ENCODE measurements at regions not wholly inside any gene's neighbourhood (a gene's known extent, or its start where the extent isn't known, plus 50 kb on each side); places are given as distances from the start of the nearest gene placed in this dataset.

DNA sequence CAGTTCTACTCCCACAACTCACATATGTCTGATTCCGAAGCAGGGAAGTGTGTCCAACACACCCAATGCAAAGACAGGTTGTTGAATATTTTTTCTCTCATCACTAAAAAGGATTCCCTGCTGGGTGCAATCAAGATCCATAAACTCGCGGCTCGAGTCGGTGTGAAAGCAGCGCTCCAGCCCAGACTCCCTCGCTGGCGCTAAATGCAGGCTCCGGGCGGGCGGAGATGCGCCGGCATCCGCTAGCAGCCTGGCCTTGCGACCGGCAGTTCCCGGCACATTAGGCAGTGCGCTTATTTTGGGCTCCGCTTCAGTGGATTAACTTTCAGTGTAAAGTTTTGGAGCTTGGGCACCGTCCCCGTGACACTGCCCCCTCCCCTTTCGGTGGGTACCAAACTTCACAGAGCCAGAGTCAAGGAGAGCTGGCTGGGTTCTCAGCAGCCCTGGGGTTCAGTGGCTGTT lies 87.7 kb upstream of the POU3F1 start:
- H3K4me1 ChIP-seq (ENCODE audit: insufficient read depth, poor library complexity, severe bottlenecking): peaks cover 22% of the 10 kb centered on the region
- TF ChIP-seq CTCF (IDR thresholded peaks at IDR 0.05; ENCODE audit: poor library complexity, severe bottlenecking): no peak
- DNase-seq (ENCODE audit: low spot score) (no peak), ATAC-seq (ENCODE audit: low read depth) (no peak)
- no peak overlapping the region for H3K27ac ChIP-seq (ENCODE audit: poor library complexity, severe bottlenecking)
- no peaks in the 10 kb centered on the region for H3K36me3 ChIP-seq (ENCODE audit: low read depth)
- H3K27me3 ChIP-seq (ENCODE audit: insufficient read depth, poor library complexity, severe bottlenecking): no peaks in the 10 kb centered on the region
- no peaks in the 10 kb centered on the region for H3K9me3 ChIP-seq (ENCODE audit: severe bottlenecking)
- H3K4me3 ChIP-seq (ENCODE audit: severe bottlenecking): no peak overlapping the region

- Histone ChIP-seq H3K27me3 (ENCODE audit: insufficient read depth, poor library complexity, severe bottlenecking) (no peaks in the 10 kb centered on the region), H3K36me3 (ENCODE audit: low read depth) (no peaks in the 10 kb centered on the region), H3K9me3 (ENCODE audit: severe bottlenecking) (no peaks in the 10 kb centered on the region), H3K4me1 (ENCODE audit: insufficient read depth, poor library complexity, severe bottlenecking) (peaks cover 17% of the 10 kb centered on the region), H3K27ac (ENCODE audit: poor library complexity, severe bottlenecking) (no peak overlapping the region), H3K4me3 (ENCODE audit: severe bottlenecking) (no peak overlapping the region)
- no peak for DNase-seq (ENCODE audit: low spot score)
- TF ChIP-seq CTCF (IDR thresholded peaks at IDR 0.05; ENCODE audit: poor library complexity, severe bottlenecking): no peak
- ATAC-seq (ENCODE audit: low read depth): no peak
These were observed 87.2 kb upstream of the POU3F1 start for GRCh38 chr1:38133756-38134155.

- Histone ChIP-seq H3K27me3 (ENCODE audit: insufficient read depth, poor library complexity, severe bottlenecking) (no peaks in the 10 kb centered on the region), H3K9me3 (ENCODE audit: severe bottlenecking) (no peaks in the 10 kb centered on the region), H3K4me1 (ENCODE audit: insufficient read depth, poor library complexity, severe bottlenecking) (peaks cover 16% of the 10 kb centered on the region), H3K27ac (ENCODE audit: poor library complexity, severe bottlenecking) (no peak overlapping the region), H3K36me3 (ENCODE audit: low read depth) (no peaks in the 10 kb centered on the region), H3K4me3 (ENCODE audit: severe bottlenecking) (no peak overlapping the region)
- TF ChIP-seq CTCF (IDR thresholded peaks at IDR 0.05; ENCODE audit: poor library complexity, severe bottlenecking): no peak
- DNase-seq (ENCODE audit: low spot score): no peak
- no peak for ATAC-seq (ENCODE audit: low read depth)
These were observed 86.7 kb upstream of the POU3F1 start for GRCh38 chr1:38133304-38133703.

GRCh38 chr1:38132681-38133080 lies 86.1 kb upstream of the POU3F1 start:
- ATAC-seq (ENCODE audit: low read depth) (no peak), DNase-seq (ENCODE audit: low spot score) (no peak)
- Histone ChIP-seq H3K36me3 (ENCODE audit: low read depth) (no peaks in the 10 kb centered on the region), H3K4me3 (ENCODE audit: severe bottlenecking) (no peak overlapping the region), H3K4me1 (ENCODE audit: insufficient read depth, poor library complexity, severe bottlenecking) (peaks cover 9% of the 10 kb centered on the region), H3K27ac (ENCODE audit: poor library complexity, severe bottlenecking) (no peak overlapping the region), H3K27me3 (ENCODE audit: insufficient read depth, poor library complexity, severe bottlenecking) (no peaks in the 10 kb centered on the region), H3K9me3 (ENCODE audit: severe bottlenecking) (no peaks in the 10 kb centered on the region)
- no peak for TF ChIP-seq CTCF (IDR thresholded peaks at IDR 0.05; ENCODE audit: poor library complexity, severe bottlenecking)

- Histone ChIP-seq H3K27ac (ENCODE audit: poor library complexity, severe bottlenecking) (no peak overlapping the region), H3K9me3 (ENCODE audit: severe bottlenecking) (no peaks in the 10 kb centered on the region), H3K4me3 (ENCODE audit: severe bottlenecking) (no peak overlapping the region), H3K4me1 (ENCODE audit: insufficient read depth, poor library complexity, severe bottlenecking) (peaks cover 7% of the 10 kb centered on the region), H3K36me3 (ENCODE audit: low read depth) (no peaks in the 10 kb centered on the region), H3K27me3 (ENCODE audit: insufficient read depth, poor library complexity, severe bottlenecking) (no peaks in the 10 kb centered on the region)
- TF ChIP-seq CTCF (IDR thresholded peaks at IDR 0.05; ENCODE audit: poor library complexity, severe bottlenecking): no peak
- ATAC-seq (ENCODE audit: low read depth) (no peak), DNase-seq (ENCODE audit: low spot score) (no peak)
These were observed 84.5 kb upstream of the POU3F1 start for GRCh38 chr1:38131024-38131585.

Data from RWPE2 (cell line).